ENCODE measurements at regions not wholly inside any gene's neighbourhood (a gene's known extent, or its start where the extent isn't known, plus 50 kb on each side); places are given as distances from the start of the nearest gene placed in this dataset.

DNA sequence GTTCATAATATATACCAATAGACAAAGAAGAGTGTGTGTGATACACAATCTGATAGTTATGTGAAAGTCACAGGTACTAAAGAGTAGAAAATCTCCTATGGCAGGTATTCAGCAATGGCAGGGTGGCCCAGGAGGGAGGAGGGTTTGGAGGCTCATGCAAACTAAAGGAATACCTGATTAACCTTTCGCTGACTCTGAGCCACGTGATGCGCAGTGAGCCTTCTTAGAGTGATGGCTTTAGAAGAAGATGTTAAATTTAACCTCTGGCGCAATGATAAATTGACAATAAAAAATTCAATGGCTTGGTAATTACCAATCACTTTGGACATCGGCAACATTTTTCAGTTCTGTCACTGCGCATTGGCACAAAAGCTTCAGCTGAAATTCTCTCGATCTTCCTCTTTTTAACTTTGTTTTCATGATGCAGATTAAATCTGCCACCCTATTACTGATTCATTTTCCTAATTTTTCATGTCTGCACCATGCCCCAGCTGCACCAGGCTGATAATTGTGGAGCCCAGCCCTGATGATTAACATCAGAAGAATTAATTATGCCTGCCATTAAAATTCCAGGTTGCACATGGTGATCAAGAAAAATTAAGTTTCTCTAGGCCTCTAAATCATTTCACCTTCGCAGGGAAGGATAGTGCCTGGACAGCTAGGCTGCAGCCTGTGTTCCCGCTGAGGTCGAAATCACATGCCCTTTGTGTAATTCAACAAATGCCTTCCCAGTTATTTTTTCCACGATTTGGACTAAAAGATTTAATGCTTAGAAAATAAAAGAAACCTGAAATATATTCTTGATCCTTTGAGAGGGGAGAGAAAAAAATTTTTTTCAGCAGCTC, 250.6 kb upstream of the HNRNPA3 start:
- no peak overlapping the region for H3K4me3 ChIP-seq (ENCODE audit: low read depth, low read length)
- TF ChIP-seq CTCF (conservative IDR thresholded peaks at IDR 0.05; ENCODE audit: low read depth, low read length) = no peak
- DNase-seq (ENCODE audit: low read depth) = no peak

DNA sequence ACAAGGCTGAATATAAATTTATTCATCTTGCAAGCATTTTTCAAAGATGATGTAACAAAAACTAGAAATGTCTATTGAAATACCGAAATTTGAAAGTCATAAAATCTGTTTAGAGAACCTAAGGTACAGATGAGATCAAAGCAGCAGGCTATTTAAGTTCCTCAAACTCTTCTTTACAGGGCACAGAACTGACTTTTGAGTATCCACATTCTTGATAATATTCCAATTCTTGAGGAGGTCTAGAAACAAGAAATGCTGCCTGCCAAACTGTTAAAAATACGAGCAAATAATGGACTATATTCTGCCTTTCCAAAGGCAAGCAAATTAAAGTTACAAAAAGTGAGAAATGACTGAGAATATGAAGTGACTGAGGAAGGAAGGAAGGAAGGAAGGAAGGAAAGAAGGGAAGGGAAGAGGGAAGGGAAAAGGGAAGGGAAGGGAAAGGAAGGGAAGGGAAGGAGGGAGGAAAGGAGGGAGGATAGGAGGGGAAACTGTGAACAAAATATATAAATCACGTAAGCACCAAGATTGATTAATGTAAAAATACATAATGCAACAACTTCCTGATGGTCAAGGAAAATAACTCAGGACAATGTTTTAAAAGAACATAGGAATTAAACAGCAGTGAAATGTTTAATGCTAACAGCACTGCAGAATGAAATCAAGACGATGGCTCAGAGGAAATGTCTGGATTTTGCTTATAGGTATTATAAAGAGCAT, 248.9 kb upstream of the HNRNPA3 start:
- DNase-seq (ENCODE audit: low read depth) = no peak

DNA sequence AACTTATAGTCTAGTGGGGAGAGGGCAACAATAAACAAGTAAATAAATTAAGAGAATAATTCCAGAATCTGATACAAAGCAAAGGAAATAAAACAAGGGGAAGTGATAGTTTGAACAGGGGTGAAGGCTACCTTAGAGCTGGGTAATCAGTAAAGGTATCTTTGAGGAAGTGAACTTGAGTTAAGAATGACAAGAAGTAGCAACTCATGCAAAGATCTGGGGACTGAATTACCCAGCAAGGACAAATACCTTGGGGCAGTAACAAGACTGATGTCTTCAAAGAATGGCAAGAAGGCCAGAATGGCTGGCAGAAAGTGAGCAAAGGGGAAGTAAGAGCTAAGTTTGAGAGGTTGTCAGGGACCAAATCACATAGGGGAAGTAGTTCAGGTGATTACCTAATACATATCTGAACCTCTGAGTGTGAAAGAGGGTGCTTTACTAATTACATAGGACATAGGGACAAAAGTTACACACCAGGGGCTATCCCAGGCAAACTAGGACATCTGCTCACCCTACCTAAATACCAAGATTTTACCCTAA, 244.6 kb upstream of the HNRNPA3 start:
- no peak overlapping the region for H3K4me3 ChIP-seq (ENCODE audit: low read depth, low read length)
- DNase-seq (ENCODE audit: low read depth) = no peak
- no peak for TF ChIP-seq CTCF (conservative IDR thresholded peaks at IDR 0.05; ENCODE audit: low read depth, low read length)

More for the DNA sequence above, 248.9 kb upstream of the HNRNPA3 start:
- no peak overlapping the region for H3K4me3 ChIP-seq (ENCODE audit: low read depth, low read length)
- no peak for TF ChIP-seq CTCF (conservative IDR thresholded peaks at IDR 0.05; ENCODE audit: low read depth, low read length)

DNA sequence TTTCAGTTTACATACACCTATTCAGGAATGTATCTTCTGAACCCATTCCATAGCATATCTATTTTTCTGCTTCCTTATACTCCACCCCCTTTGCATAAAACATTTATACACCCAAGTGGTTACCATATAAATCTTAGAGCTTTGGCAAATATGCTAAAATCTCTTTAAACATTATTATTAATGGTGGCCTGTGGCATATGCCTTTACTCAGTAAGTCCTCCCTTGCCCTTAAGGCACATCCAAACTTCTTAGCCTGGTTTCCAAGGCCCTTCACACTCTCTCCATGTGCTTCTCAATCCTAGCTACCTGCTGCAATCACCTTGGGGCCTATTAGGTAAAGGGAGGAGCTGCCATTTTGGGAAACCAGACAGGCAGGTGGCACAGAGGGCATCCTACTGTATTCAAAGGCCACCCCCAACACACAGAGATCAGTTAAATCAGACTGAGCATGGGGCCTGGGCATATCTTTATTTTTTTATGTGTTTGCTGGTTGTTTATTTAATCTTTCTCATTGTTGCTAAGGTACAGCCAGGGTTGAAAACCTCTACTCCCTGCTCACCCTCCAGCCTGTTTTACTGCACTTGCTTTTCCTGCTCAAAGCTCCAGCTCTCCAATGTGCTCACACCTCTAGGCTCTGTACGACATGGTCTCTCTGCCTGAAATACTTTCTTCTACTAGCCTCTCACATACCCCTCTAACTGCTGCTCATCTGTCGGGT, 242.8 kb upstream of the HNRNPA3 start:
- TF ChIP-seq CTCF (conservative IDR thresholded peaks at IDR 0.05; ENCODE audit: low read depth, low read length) = no peak
- no peak overlapping the region for H3K4me3 ChIP-seq (ENCODE audit: low read depth, low read length)
- no peak for DNase-seq (ENCODE audit: low read depth)

GRCh38 chr2:176976736-176977685, 235.6 kb upstream of the HNRNPA3 start:
- no peak for DNase-seq (ENCODE audit: low read depth)
- no peak for TF ChIP-seq CTCF (conservative IDR thresholded peaks at IDR 0.05; ENCODE audit: low read depth, low read length)

GRCh38 chr2:176978921-176979320, 233.7 kb upstream of the HNRNPA3 start:
- no peak for TF ChIP-seq CTCF (conservative IDR thresholded peaks at IDR 0.05; ENCODE audit: low read depth, low read length)
- no peak for DNase-seq (ENCODE audit: low read depth)
- H3K4me3 ChIP-seq (ENCODE audit: low read depth, low read length) = no peak overlapping the region

More at GRCh38 chr2:176976736-176977685, 235.6 kb upstream of the HNRNPA3 start:
- peak overlapping the region; percentile 15 for H3K4me3 ChIP-seq (ENCODE audit: low read depth, low read length)

Data from epithelial cell of proximal tubule (primary cell).